ENCODE measurements at regions not wholly inside any gene's neighbourhood (a gene's known extent, or its start where the extent isn't known, plus 50 kb on each side); places are given as distances from the start of the nearest gene placed in this dataset.

GRCh38 chr17:72444517-72445054, 323.8 kb downstream of the SOX9 start:
- no peak overlapping the region for H3K4me3 ChIP-seq (replicated peaks; ENCODE audit: low read depth, low read length)
- no peak for TF ChIP-seq CTCF (IDR thresholded peaks at IDR 0.05; ENCODE audit: insufficient read depth, low read length, poor library complexity, severe bottlenecking)
- no peaks in the 10 kb centered on the region for H3K27me3 ChIP-seq (replicated peaks; ENCODE audit: control insufficient read depth, insufficient read depth, low read length)
- DNase-seq (ENCODE audit: extremely low read depth, insufficient read length): no peak
- H3K36me3 ChIP-seq (ENCODE audit: control insufficient read depth, insufficient read depth, low read length): no peaks in the 10 kb centered on the region

- no peak for TF ChIP-seq CTCF (IDR thresholded peaks at IDR 0.05; ENCODE audit: insufficient read depth, low read length, poor library complexity, severe bottlenecking)
- Histone ChIP-seq H3K27me3 (replicated peaks; ENCODE audit: control insufficient read depth, insufficient read depth, low read length) (no peaks in the 10 kb centered on the region), H3K36me3 (ENCODE audit: control insufficient read depth, insufficient read depth, low read length) (no peaks in the 10 kb centered on the region), H3K4me3 (replicated peaks; ENCODE audit: low read depth, low read length) (no peak overlapping the region)
- DNase-seq (ENCODE audit: extremely low read depth, insufficient read length): no peak
Measured at GRCh38 chr17:72445055-72445991, 324.5 kb downstream of the SOX9 start.

DNA sequence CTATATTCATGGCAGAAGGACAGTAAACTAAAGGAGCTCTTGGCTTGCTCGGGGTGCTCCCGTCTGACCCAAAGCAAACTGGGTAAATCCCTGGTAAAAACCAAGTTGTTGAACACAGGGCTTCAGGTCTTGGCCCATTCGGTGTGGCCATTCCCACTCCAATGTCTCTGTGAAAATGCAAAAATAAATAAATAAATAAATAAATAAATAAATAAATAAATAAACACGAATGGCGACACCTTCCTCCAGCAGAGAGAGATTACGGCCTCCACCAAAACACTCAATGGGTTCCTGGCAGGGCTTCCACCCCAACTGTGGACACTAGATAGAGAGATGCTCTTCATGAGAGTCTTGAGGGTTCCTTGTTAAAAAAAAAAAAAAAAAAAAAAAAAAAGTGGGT, 325.3 kb downstream of the SOX9 start:
- DNase-seq (ENCODE audit: extremely low read depth, insufficient read length): no peak
- TF ChIP-seq CTCF (IDR thresholded peaks at IDR 0.05; ENCODE audit: insufficient read depth, low read length, poor library complexity, severe bottlenecking): no peak
- Histone ChIP-seq H3K36me3 (ENCODE audit: control insufficient read depth, insufficient read depth, low read length) (no peaks in the 10 kb centered on the region), H3K4me3 (replicated peaks; ENCODE audit: low read depth, low read length) (no peak overlapping the region), H3K27me3 (replicated peaks; ENCODE audit: control insufficient read depth, insufficient read depth, low read length) (no peaks in the 10 kb centered on the region)

- DNase-seq (ENCODE audit: extremely low read depth, insufficient read length): no peak
- Histone ChIP-seq H3K27me3 (replicated peaks; ENCODE audit: control insufficient read depth, insufficient read depth, low read length) (no peaks in the 10 kb centered on the region), H3K4me3 (replicated peaks; ENCODE audit: low read depth, low read length) (no peak overlapping the region), H3K36me3 (ENCODE audit: control insufficient read depth, insufficient read depth, low read length) (no peaks in the 10 kb centered on the region)
- no peak for TF ChIP-seq CTCF (IDR thresholded peaks at IDR 0.05; ENCODE audit: insufficient read depth, low read length, poor library complexity, severe bottlenecking)
Measured at GRCh38 chr17:72446525-72447250, 325.9 kb downstream of the SOX9 start.

GRCh38 chr17:72447251-72447640, 326.4 kb downstream of the SOX9 start:
- no peak for DNase-seq (ENCODE audit: extremely low read depth, insufficient read length)
- H3K4me3 ChIP-seq (replicated peaks; ENCODE audit: low read depth, low read length): no peak overlapping the region
- TF ChIP-seq CTCF (IDR thresholded peaks at IDR 0.05; ENCODE audit: insufficient read depth, low read length, poor library complexity, severe bottlenecking): no peak

More at GRCh38 chr17:72447251-72447640, 326.4 kb downstream of the SOX9 start:
- Histone ChIP-seq H3K27me3 (replicated peaks; ENCODE audit: control insufficient read depth, insufficient read depth, low read length) (no peaks in the 10 kb centered on the region), H3K36me3 (ENCODE audit: control insufficient read depth, insufficient read depth, low read length) (no peaks in the 10 kb centered on the region)

All from GM06990 (cell line).